Naive B cell (primary cell): ENCODE measurements at regions not wholly inside any gene's neighbourhood (a gene's known extent, or its start where the extent isn't known, plus 50 kb on each side); places are given as distances from the start of the nearest gene placed in this dataset.

Experiments used
- ATAC-seq, 2 donors: fragments of 150-1000 bp; cut with Tn5 transposase; 2 replicates each; pipeline ENCODE4 v1.10.0; 2021; ENCODE audit warnings: low read depth in 2 of 2, mild to moderate bottlenecking in 2 of 2, moderate library complexity in 2 of 2
- DNase-seq: peaks from one replicate; pipeline ENCODE4 v3.0.0; 2022
- H3K27ac Mint-ChIP-seq, 6 donors: one replicate each; pipeline ENCODE4 v1.8.0; 2020 to 2022; ENCODE audit warnings: mild to moderate bottlenecking in 6 of 6, mixed read lengths in 6 of 6, moderate library complexity in 5 of 6, inconsistent platforms in 2 of 6
- H3K27me3 Mint-ChIP-seq, 3 donors: one replicate each; pipeline ENCODE4 v1.8.0; 2021 to 2022; ENCODE audit warnings: mixed read lengths in 3 of 3, mild to moderate bottlenecking in 1 of 3
- H3K36me3 Mint-ChIP-seq, 2 donors: one replicate each; pipeline ENCODE4 v1.8.0; 2020 to 2022; ENCODE audit warnings: mixed read lengths in 2 of 2, inconsistent platforms in 1 of 2, mild to moderate bottlenecking in 1 of 2
- H3K4me1 Mint-ChIP-seq, 3 donors: one replicate each; pipeline ENCODE4 v1.8.0; 2020 to 2022; ENCODE audit warnings: mixed read lengths in 3 of 3, inconsistent platforms in 1 of 3, mild to moderate bottlenecking in 1 of 3, moderate library complexity in 1 of 3
- H3K4me3 Mint-ChIP-seq, 8 donors: one replicate each; pipeline ENCODE4 v1.8.0; 2020 to 2022; ENCODE audit warnings: mild to moderate bottlenecking in 8 of 8, mixed read lengths in 8 of 8, moderate library complexity in 8 of 8, inconsistent platforms in 2 of 8
- H3K9me3 Mint-ChIP-seq, 7 donors: one replicate each; pipeline ENCODE4 v1.8.0; 2020 to 2022; ENCODE audit warnings: mixed read lengths in 7 of 7, mild to moderate bottlenecking in 5 of 7, inconsistent platforms in 2 of 7, moderate library complexity in 1 of 7

DNA sequence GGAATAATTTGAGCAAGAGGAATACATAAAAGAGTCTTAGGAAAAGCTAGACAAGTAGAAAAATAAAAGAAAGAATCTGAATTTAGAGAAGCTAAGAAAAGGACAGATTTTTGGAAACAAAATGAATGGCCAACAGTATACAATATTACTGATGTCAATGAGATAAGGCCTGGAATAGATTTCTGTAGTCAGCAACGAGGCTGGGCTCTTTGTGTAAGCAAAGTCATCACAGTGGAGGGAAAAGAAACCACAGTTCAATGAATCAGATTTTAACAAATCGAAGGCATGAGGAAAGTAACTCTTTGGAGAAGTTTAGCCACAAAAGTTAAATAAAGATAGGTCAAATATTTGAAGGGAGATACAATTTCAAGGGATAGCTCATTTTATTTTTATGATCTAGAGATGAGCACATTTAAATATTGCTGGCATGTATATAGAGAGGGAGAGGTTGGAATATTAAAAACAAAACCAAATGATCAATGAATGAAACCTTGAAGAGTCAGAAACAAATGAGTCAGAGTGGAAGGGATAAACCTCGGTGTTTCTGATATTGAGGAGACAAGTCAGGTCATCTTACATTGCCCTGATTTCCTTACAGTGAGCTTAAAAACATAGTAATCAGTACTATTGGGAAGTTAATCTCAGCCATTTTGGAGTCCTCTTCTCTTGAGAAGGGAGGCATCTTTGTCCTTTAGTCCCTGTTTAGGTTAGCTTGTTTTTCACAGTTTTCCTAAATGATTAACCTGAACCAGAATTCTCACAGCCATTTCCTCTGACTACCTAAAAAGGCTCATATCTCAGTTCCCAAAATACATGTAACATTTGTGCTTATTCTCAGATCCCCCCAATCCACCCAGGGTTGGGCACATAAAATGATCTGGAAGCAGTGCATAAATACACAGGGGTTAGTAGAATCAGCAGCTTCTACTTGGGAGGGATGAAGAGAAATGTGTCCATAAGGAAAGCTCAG lies 620.0 kb upstream of the B3GALT2 start:
- DNase-seq (no peak), ATAC-seq (no peak)
- no peak overlapping the region for H3K27ac Mint-ChIP-seq
- H3K4me1 Mint-ChIP-seq = no peaks in the 10 kb centered on the region
- peaks cover 6 to 9% (median 6%) of the 10 kb centered on the region in 3 donors for H3K27me3 Mint-ChIP-seq
- peaks cover 0 to 7% (median 0%) of the 10 kb centered on the region in 7 donors for H3K9me3 Mint-ChIP-seq
- no peak overlapping the region for H3K4me3 Mint-ChIP-seq
- H3K36me3 Mint-ChIP-seq = peaks cover 0 to 9% of the 10 kb centered on the region in 2 donors

DNA sequence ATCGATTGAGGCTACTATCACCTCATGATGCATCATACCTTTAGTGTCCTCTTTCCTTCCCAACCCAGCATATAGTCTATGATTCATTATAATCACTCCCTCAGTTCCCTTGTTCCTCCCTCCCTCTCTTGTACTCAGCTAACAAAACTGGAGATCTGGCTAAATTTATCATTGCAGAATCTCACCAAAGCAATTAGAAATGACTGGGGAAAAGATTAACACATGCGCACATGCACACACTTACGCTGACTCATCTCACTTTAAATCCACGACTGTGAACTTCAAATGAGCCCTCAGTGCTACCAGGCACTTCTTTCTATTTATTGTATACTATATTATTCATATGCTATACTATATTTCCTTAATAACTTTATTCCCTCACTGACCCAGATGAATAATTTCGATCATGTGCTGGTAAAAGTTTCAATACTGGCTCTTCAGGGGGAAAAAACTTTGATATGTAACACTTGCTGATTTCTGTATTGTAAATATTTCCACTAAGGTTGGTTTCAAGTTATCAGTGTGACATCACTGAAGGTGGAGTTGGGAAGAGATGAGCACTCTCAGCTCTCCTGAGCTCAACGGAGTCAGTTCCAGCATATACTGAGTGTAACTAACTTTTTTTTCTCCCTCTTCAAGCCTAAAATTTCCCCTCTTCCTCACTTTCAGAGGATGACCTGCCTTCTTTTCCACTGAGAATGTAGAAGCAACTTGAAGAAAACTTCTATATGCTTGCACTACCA lies 613.7 kb upstream of the B3GALT2 start:
- no peak overlapping the region for H3K4me3 Mint-ChIP-seq
- H3K36me3 Mint-ChIP-seq = peaks cover 0 to 9% of the 10 kb centered on the region in 2 donors
- peaks cover 6 to 9% (median 9%) of the 10 kb centered on the region in 3 donors for H3K27me3 Mint-ChIP-seq
- DNase-seq (no peak), ATAC-seq (no peak)
- peaks cover 0 to 7% (median 0%) of the 10 kb centered on the region in 7 donors for H3K9me3 Mint-ChIP-seq
- no peak overlapping the region for H3K27ac Mint-ChIP-seq
- H3K4me1 Mint-ChIP-seq = no peaks in the 10 kb centered on the region

DNA sequence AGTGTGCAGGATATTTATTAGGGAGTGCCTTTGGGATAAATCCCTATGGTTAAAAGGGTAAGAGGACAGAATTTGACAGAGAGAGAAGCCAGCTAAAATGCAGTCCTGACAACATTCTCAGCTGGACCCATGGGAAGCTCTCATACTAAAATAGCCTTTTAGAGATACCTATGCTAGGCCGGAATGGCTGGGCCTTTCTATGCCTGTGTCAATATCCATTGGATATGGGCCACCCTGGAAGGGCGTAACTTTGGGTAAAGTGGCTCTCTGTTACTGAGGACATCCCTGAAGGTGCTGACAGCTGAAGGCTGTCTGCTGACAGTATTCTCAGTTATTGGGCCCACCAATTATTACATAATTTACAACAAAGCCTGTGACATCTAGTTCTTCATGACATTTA lies 613.0 kb upstream of the B3GALT2 start:
- peaks cover 0 to 9% of the 10 kb centered on the region in 2 donors for H3K36me3 Mint-ChIP-seq
- peaks cover 0 to 7% (median 0%) of the 10 kb centered on the region in 7 donors for H3K9me3 Mint-ChIP-seq
- H3K4me1 Mint-ChIP-seq = no peaks in the 10 kb centered on the region
- peaks cover 6 to 9% (median 9%) of the 10 kb centered on the region in 3 donors for H3K27me3 Mint-ChIP-seq
- no peak for DNase-seq
- H3K27ac Mint-ChIP-seq = no peak overlapping the region
- H3K4me3 Mint-ChIP-seq = no peak overlapping the region
- no peak for ATAC-seq

DNA sequence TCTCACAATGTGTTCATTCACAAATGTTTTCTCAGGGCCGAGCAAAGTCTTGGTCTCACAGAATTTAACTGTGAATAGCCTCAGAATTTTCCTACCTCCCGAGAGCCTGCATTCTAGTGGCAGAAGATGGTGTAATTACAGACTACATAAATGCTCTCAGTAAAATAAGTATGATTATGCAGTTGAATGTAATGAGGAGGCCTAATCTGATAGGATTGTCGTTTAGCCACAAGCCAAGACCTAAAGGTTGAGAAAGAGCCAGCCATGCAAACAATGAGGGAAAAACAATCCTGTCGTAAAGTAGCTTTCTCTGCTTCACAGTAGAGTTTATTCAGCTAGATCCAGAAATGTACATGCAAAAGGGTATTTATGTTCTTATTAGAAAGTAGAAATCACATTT lies 607.8 kb upstream of the B3GALT2 start:
- H3K36me3 Mint-ChIP-seq = no peaks in the 10 kb centered on the region
- H3K27me3 Mint-ChIP-seq = no peaks in the 10 kb centered on the region
- no peaks in the 10 kb centered on the region for H3K9me3 Mint-ChIP-seq

DNA sequence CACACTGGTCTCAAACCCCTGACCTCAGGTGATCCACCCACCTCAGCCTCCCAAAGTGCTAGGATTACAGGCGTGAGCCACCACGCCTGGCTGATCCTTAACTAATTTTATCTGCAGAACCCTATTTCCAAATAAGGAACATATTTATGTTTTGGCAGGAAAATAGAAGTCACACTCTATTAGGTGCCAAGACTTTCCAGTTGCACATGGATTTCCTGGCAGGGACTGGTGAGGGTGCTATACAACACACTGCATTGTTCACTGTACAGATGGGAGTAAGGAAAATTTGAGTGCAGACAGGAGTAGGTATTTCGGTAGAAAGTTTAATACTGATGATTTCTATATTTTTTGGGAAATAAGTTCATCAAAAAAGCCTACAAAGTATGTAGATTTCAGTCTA lies 605.3 kb upstream of the B3GALT2 start:
- H3K36me3 Mint-ChIP-seq = no peaks in the 10 kb centered on the region
- no peak overlapping the region for H3K4me3 Mint-ChIP-seq

More for the DNA sequence above, 607.8 kb upstream of the B3GALT2 start:
- ATAC-seq (no peak), DNase-seq (no peak)
- H3K27ac Mint-ChIP-seq = no peak overlapping the region
- H3K4me3 Mint-ChIP-seq = no peak overlapping the region
- no peaks in the 10 kb centered on the region for H3K4me1 Mint-ChIP-seq

DNA sequence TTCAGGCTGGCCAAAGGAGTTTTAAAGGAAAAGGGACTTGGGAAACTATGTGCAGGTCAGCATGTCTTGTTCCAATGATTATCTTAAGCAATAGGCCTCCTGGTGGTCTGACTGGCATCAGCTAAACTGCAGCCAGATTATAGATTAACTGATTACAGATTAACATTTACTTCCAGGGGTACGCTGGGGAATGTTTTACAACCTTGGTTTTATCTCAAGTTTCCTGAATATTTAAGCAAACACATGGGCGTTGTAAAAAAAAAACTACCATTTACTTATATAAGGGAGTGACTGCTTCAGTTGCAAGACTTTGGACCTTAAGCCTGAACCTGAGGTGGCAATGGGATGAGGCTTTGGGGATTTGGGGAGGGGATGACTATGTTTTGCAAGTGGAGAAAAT lies 600.6 kb upstream of the B3GALT2 start:
- H3K27ac Mint-ChIP-seq = no peak overlapping the region
- H3K4me1 Mint-ChIP-seq = no peaks in the 10 kb centered on the region
- H3K9me3 Mint-ChIP-seq = no peaks in the 10 kb centered on the region
- DNase-seq (no peak), ATAC-seq (no peak)
- H3K36me3 Mint-ChIP-seq = no peaks in the 10 kb centered on the region
- H3K4me3 Mint-ChIP-seq = no peak overlapping the region
- H3K27me3 Mint-ChIP-seq = peaks cover 0 to 4% (median 0%) of the 10 kb centered on the region in 3 donors

More for the DNA sequence above, 605.3 kb upstream of the B3GALT2 start:
- H3K9me3 Mint-ChIP-seq = no peaks in the 10 kb centered on the region
- no peak for DNase-seq
- ATAC-seq = no peak
- no peaks in the 10 kb centered on the region for H3K4me1 Mint-ChIP-seq
- H3K27ac Mint-ChIP-seq = no peak overlapping the region
- no peaks in the 10 kb centered on the region for H3K27me3 Mint-ChIP-seq

DNA sequence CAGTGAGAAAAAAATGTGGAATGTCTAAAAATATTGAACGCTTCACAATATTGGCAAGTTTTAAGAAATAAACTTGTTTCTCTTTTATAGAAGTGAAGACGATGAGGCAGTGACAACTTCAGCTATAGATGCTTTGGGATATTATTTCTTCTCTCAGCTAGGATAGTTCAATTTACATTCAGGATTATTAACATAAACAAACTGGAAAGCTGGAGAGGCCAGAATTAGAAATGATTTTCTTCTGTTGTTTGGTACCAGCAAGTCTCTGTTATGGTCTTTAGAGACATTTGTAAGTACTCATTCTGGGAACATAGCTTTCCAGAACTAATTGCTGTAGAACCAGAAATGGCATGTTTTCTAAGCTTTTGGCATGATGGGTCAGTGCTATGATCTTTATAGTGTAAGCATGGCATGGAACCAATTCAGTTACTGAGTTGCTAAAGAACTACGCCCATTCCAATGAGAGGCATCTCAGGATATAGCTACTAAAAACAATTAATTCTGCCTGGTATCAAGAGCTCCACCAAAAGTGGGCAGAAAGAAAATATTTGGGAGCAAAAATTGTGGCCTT lies 599.5 kb upstream of the B3GALT2 start:
- H3K4me1 Mint-ChIP-seq = no peaks in the 10 kb centered on the region
- H3K9me3 Mint-ChIP-seq = no peaks in the 10 kb centered on the region
- no peaks in the 10 kb centered on the region for H3K36me3 Mint-ChIP-seq
- ATAC-seq = no peak
- no peak overlapping the region for H3K27ac Mint-ChIP-seq
- DNase-seq = no peak
- peaks cover 0 to 4% (median 0%) of the 10 kb centered on the region in 3 donors for H3K27me3 Mint-ChIP-seq
- no peak overlapping the region for H3K4me3 Mint-ChIP-seq

DNA sequence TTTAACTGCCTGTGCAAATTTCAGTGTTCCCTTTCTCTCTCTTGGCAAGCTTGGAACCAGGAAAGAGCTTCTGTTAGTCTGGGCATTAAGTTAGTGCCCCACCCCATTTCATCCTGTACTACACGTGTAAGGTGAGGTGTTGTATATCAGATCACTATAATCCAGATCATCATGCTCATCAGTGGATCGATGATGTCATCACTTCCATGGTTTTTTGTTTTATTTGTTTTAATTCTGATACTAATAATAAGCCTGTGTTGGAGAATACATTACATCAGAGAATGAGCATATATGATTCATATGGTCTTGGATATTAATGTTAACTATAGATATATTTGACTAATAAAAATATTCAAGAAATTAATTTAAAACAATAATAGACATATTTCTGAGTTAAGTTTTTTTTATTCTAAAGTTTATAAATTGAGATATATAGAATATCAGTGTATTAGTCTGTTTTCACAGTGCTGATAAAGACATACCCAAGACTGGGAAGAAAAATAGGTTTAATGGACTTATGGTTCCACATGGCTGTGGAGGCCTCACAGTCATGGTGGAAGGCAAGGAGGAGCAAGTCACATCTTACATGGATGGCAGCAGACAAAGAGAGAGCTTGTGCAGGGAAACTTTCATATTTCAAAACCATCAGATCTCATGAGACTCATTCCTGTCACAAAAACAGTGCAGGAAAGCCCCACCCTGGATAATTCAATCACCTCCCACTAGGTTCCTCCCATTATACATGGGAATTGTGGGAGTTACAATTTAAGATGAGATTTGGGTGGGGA lies 588.3 kb upstream of the B3GALT2 start:
- DNase-seq (no peak), ATAC-seq (no peak)
- Mint-ChIP-seq H3K4me3 (no peak overlapping the region), H3K27ac (no peak overlapping the region), H3K36me3 (peaks cover 0 to 3% of the 10 kb centered on the region in 2 donors), H3K4me1 (no peaks in the 10 kb centered on the region), H3K9me3 (peaks cover 4 to 22% (median 9%) of the 10 kb centered on the region in 7 donors), H3K27me3 (peaks cover 4 to 12% (median 6%) of the 10 kb centered on the region in 3 donors)

DNA sequence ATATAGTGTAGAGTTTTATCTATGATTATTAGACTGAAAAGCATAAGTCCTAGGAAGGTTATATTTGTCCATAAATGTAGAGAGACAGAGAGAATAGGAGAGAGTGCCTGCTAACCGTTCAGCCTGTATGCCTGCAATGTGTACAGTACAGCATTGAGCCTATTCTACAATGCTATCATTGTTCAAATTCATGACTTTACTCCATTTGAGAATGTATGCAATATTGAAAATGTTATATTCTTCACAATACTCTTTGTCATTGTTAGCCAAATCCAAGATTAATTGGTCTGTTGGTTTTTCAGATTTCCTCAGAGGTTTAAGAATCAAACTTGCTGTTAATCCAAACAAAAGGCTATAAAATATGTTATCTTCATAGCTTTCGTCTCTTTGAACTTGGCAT lies 585.2 kb upstream of the B3GALT2 start:
- Mint-ChIP-seq H3K4me3 (no peak overlapping the region), H3K9me3 (peaks cover 4 to 19% (median 9%) of the 10 kb centered on the region in 7 donors), H3K27me3 (peaks cover 4 to 8% (median 6%) of the 10 kb centered on the region in 3 donors), H3K27ac (no peak overlapping the region), H3K36me3 (peaks cover 0 to 3% of the 10 kb centered on the region in 2 donors), H3K4me1 (no peaks in the 10 kb centered on the region)
- ATAC-seq (no peak), DNase-seq (no peak)

DNA sequence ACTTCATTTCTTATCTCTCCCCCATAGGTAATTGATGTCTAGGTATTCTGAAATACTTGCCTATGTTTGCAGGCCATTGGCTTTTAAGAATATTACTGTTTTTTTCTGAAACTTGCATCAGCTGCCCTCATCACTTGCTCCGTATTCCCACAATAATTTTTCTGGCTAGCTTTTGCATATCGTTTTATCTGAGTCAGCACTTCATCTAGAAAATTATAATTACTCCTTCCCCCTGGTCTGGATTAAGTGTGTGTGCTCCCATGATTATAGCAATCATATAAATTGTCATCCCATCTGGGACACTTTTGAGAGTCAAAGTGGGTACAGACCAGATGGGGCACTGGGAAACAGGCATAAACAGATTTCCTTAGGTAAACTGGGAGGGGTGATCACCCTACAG lies 583.2 kb upstream of the B3GALT2 start:
- Mint-ChIP-seq H3K4me1 (no peaks in the 10 kb centered on the region), H3K4me3 (no peak overlapping the region), H3K27ac (no peak overlapping the region), H3K9me3 (peaks cover 0 to 8% (median under 1%) of the 10 kb centered on the region in 7 donors), H3K36me3 (no peaks in the 10 kb centered on the region), H3K27me3 (peaks cover 4 to 8% (median 6%) of the 10 kb centered on the region in 3 donors)
- DNase-seq = no peak
- no peak for ATAC-seq

DNA sequence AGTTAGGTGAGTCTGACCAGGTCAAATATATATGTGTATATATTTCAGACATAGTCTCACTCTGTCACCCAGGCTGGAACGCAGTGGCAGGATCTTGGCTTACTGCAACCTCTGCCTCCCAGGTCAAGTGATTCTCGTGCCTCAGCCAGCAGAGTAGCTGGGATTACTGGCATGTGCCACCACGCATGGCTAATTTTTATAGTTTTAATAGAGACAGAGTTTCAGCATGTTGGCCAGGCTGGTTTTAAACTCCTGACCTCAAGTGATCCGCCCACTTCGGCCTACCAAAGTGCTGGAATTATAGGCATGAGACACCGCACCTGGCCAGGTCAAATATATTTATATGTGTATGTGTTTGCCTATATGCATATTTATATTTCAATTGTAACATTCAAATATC lies 581.5 kb upstream of the B3GALT2 start:
- Mint-ChIP-seq H3K36me3 (no peaks in the 10 kb centered on the region), H3K4me3 (no peak overlapping the region), H3K27ac (no peak overlapping the region)

DNA sequence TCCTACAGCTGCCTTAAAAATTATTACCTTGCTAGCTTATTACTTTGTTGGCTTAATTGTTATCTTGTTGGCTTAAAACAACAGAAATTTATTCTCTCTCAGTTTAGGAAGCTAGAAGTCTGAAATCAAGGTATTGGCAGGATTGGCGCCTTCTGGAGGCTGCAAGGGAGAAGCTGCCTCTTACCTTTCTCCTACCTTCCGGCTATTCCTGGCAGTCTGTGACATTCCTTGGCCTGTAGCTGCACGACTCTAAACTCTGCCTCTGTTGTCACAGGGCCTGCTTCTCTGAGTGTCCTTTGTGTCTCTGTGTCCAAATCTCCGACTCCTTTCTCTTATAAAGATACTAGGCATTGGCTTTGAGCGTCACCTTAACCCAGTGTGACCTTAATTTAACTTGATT lies 579.9 kb upstream of the B3GALT2 start:
- Mint-ChIP-seq H3K27me3 (peaks cover 4 to 8% (median 6%) of the 10 kb centered on the region in 3 donors), H3K27ac (no peak overlapping the region), H3K36me3 (no peaks in the 10 kb centered on the region), H3K9me3 (no peaks in the 10 kb centered on the region), H3K4me3 (peak overlapping the region in 1 of 8 donors; percentile 14), H3K4me1 (no peaks in the 10 kb centered on the region)
- no peak for ATAC-seq
- DNase-seq = no peak

More for the DNA sequence above, 581.5 kb upstream of the B3GALT2 start:
- ATAC-seq (no peak), DNase-seq (no peak)
- Mint-ChIP-seq H3K27me3 (peaks cover 4 to 8% (median 6%) of the 10 kb centered on the region in 3 donors), H3K9me3 (no peaks in the 10 kb centered on the region), H3K4me1 (no peaks in the 10 kb centered on the region)

DNA sequence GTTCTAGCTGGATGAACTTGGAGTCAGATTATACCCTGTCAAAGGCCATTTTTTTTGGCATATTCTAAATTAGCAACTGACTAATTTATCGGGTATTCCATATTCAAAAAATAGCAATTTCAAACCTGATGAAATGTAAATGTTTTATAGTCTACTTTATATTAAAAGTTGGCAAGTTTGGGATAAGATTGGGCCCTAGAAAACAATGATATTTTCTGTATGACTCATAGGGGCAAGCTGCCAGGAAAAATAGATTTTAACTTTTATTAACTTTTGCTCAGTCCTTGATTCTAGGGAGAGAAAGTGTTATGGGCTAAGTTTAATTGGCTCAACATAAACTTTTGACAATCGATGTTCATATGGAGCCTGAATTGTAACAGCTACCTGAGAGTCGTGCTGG lies 576.9 kb upstream of the B3GALT2 start:
- no peak for ATAC-seq
- DNase-seq = no peak
- Mint-ChIP-seq H3K36me3 (no peaks in the 10 kb centered on the region), H3K4me3 (no peak overlapping the region), H3K27ac (no peak overlapping the region), H3K9me3 (no peaks in the 10 kb centered on the region), H3K27me3 (no peaks in the 10 kb centered on the region), H3K4me1 (no peaks in the 10 kb centered on the region)
